ENCODE measurements at regions not wholly inside any gene's neighbourhood (a gene's known extent, or its start where the extent isn't known, plus 50 kb on each side); places are given as distances from the start of the nearest gene placed in this dataset.

- H2AFZ ChIP-seq = no peak overlapping the region; the same call in 1 of the 2 replicates
Measured at GRCh38 chr14:65238456-65238855, 136.1 kb upstream of the MAX start.

More at GRCh38 chr14:65238456-65238855, 136.1 kb upstream of the MAX start:
- TF ChIP-seq, protein P1, sequence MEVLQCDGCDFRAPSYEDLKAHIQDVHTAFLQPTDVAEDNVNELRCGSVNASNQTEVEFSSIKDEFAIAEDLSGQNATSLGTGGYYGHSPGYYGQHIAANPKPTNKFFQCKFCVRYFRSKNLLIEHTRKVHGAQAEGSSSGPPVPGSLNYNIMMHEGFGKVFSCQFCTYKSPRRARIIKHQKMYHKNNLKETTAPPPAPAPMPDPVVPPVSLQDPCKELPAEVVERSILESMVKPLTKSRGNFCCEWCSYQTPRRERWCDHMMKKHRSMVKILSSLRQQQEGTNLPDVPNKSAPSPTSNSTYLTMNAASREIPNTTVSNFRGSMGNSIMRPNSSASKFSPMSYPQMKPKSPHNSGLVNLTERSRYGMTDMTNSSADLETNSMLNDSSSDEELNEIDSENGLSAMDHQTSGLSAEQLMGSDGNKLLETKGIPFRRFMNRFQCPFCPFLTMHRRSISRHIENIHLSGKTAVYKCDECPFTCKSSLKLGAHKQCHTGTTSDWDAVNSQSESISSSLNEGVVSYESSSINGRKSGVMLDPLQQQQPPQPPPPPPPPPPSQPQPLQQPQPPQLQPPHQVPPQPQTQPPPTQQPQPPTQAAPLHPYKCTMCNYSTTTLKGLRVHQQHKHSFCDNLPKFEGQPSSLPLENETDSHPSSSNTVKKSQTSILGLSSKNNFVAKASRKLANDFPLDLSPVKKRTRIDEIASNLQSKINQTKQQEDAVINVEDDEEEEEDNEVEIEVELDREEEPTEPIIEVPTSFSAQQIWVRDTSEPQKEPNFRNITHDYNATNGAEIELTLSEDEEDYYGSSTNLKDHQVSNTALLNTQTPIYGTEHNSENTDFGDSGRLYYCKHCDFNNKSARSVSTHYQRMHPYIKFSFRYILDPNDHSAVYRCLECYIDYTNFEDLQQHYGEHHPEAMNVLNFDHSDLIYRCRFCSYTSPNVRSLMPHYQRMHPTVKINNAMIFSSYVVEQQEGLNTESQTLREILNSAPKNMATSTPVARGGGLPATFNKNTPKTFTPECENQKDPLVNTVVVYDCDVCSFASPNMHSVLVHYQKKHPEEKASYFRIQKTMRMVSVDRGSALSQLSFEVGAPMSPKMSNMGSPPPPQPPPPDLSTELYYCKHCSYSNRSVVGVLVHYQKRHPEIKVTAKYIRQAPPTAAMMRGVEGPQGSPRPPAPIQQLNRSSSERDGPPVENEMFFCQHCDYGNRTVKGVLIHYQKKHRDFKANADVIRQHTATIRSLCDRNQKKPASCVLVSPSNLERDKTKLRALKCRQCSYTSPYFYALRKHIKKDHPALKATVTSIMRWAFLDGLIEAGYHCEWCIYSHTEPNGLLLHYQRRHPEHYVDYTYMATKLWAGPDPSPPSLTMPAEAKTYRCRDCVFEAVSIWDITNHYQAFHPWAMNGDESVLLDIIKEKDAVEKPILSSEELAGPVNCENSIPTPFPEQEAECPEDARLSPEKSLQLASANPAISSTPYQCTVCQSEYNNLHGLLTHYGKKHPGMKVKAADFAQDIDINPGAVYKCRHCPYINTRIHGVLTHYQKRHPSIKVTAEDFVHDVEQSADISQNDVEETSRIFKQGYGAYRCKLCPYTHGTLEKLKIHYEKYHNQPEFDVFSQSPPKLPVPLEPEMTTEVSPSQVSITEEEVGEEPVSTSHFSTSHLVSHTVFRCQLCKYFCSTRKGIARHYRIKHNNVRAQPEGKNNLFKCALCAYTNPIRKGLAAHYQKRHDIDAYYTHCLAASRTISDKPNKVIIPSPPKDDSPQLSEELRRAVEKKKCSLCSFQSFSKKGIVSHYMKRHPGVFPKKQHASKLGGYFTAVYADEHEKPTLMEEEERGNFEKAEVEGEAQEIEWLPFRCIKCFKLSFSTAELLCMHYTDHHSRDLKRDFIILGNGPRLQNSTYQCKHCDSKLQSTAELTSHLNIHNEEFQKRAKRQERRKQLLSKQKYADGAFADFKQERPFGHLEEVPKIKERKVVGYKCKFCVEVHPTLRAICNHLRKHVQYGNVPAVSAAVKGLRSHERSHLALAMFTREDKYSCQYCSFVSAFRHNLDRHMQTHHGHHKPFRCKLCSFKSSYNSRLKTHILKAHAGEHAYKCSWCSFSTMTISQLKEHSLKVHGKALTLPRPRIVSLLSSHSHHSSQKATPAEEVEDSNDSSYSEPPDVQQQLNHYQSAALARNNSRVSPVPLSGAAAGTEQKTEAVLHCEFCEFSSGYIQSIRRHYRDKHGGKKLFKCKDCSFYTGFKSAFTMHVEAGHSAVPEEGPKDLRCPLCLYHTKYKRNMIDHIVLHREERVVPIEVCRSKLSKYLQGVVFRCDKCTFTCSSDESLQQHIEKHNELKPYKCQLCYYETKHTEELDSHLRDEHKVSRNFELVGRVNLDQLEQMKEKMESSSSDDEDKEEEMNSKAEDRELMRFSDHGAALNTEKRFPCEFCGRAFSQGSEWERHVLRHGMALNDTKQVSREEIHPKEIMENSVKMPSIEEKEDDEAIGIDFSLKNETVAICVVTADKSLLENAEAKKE (CRISPR knock-in tag; IDR thresholded peaks at IDR 0.05) = no peak
- TF ChIP-seq STAT1 (IDR thresholded peaks at IDR 0.05; ENCODE audit: unreplicated experiment) (no peak), JUNB (IDR thresholded peaks at IDR 0.05; ENCODE audit: unreplicated experiment) (no peak), CTCF (conservative IDR thresholded peaks at IDR 0.05; ENCODE audit: low read depth in 2 of 2) (no peak), REST (IDR thresholded peaks at IDR 0.05; ENCODE audit: unreplicated experiment) (no peak), ZNF331 (CRISPR knock-in tag; IDR thresholded peaks at IDR 0.05; ENCODE audit: low read depth) (no peak), CREB1 (CRISPR knock-in tag; IDR thresholded peaks at IDR 0.05; ENCODE audit: low read depth) (no peak), ZNF114 (CRISPR knock-in tag; IDR thresholded peaks at IDR 0.05) (no peak), NANOG (IDR thresholded peaks at IDR 0.05; ENCODE audit: borderline replicate concordance) (no peak), EZH2 (IDR thresholded peaks at IDR 0.05; ENCODE audit: low read depth, unreplicated experiment) (no peak), POLR2AphosphoS5 (IDR thresholded peaks at IDR 0.05; ENCODE audit: low read depth) (no peak), EZH2phosphoT487 (IDR thresholded peaks at IDR 0.05; ENCODE audit: unreplicated experiment) (no peak)
- TF ChIP-seq, protein P2, sequence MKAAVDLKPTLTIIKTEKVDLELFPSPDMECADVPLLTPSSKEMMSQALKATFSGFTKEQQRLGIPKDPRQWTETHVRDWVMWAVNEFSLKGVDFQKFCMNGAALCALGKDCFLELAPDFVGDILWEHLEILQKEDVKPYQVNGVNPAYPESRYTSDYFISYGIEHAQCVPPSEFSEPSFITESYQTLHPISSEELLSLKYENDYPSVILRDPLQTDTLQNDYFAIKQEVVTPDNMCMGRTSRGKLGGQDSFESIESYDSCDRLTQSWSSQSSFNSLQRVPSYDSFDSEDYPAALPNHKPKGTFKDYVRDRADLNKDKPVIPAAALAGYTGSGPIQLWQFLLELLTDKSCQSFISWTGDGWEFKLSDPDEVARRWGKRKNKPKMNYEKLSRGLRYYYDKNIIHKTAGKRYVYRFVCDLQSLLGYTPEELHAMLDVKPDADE (IDR thresholded peaks at IDR 0.05) = no peak
- Histone ChIP-seq H3K79me2 (replicated peaks; ENCODE audit: insufficient read depth) (no peaks in the 10 kb centered on the region), H3K4me2 (no peak overlapping the region), H3K4me3 (no peak overlapping the region), H3K27ac (ENCODE audit: low read depth) (no peak overlapping the region), H3K9me2 (ENCODE audit: insufficient read depth) (no peaks in the 10 kb centered on the region), H3K36me3 (ENCODE audit: insufficient read depth) (no peaks in the 10 kb centered on the region), H3F3A (replicated peaks; ENCODE audit: low read depth) (no peaks in the 10 kb centered on the region), H3K27me3 (ENCODE audit: insufficient read depth) (no peaks in the 10 kb centered on the region), H3K4me1 (ENCODE audit: insufficient read depth) (no peaks in the 10 kb centered on the region), H4K20me1 (replicated peaks; ENCODE audit: insufficient read depth) (no peaks in the 10 kb centered on the region)
- Mint-ChIP-seq H3K27ac (no peak overlapping the region), H3K4me1 (peaks cover 8% of the 10 kb centered on the region), H3K36me3 (ENCODE audit: low read depth) (no peaks in the 10 kb centered on the region), H3K4me3 (peak overlapping the region; percentile 32; the same call in 1 of the 3 replicates), H3K27me3 (ENCODE audit: insufficient read depth, low read depth, poor library complexity) (peaks cover 3% of the 10 kb centered on the region), H3K9me3 (no peaks in the 10 kb centered on the region)
- ATAC-seq = peak; percentile 37; the same call in 1 of the 3 replicates
- no peak for DNase-seq (ENCODE audit: low spot score)

All from GM23338 (cell line).